Breast epithelium (tissue), 4 donors: ENCODE measurements at regions not wholly inside any gene's neighbourhood (a gene's known extent, or its start where the extent isn't known, plus 50 kb on each side); places are given as distances from the start of the nearest gene placed in this dataset.

Experiments
- DNase-seq, 2 donors: peaks; one replicate each; pipeline ENCODE4 v3.0.0-alpha.2; 2019; ENCODE audit warnings: low spot score in 2 of 2
- H3K27ac ChIP-seq, 2 donors: fragments of 200-600 bp; sonication (generic) in 1 of 2; one replicate each; pipeline ENCODE4 v1.5.1; 2016 to 2019; ENCODE audit warnings: mild to moderate bottlenecking in 1 of 2
- H3K27me3 ChIP-seq, 2 donors: fragments of 200-600 bp; sonication (generic) in 1 of 2; one replicate each; pipeline versions ENCODE4 v1.5.1 to v1.6.0; 2017 to 2019; ENCODE audit warnings: control low read depth in 1 of 2, mild to moderate bottlenecking in 1 of 2
- H3K36me3 ChIP-seq: fragments of 200-600 bp; one replicate; pipeline ENCODE4 v1.5.1; 2019
- H3K4me1 ChIP-seq, 2 donors: fragments of 200-600 bp; sonication (generic); one replicate each; pipeline ENCODE4 v1.5.1; 2016 to 2019; ENCODE audit warnings: control low read depth in 1 of 2
- H3K4me3 ChIP-seq, 3 donors: fragments of 200-600 bp; sonication (generic); 1 replicate in 2 of 3; 2 replicates in 1 of 3; pipeline ENCODE4 v1.5.1; 2016 to 2019; ENCODE audit warnings: mild to moderate bottlenecking in 3 of 3, moderate library complexity in 2 of 3
- H3K9me3 ChIP-seq, 2 donors: fragments of 200-600 bp; sonication (generic) in 1 of 2; one replicate each; pipeline ENCODE4 v1.5.1; 2016 to 2019; ENCODE audit warnings: control low read depth in 1 of 2
- CTCF ChIP-seq, 3 donors: fragments of 450-650 bp; IDR thresholded peaks; one replicate each; pipeline ENCODE4 v1.5.1; 2016 to 2017; ENCODE audit warnings: antibody characterized with exemption in 3 of 3, mild to moderate bottlenecking in 3 of 3, moderate library complexity in 3 of 3
- POLR2A ChIP-seq: fragments of 450-650 bp; IDR thresholded peaks from one replicate; pipeline ENCODE4 v1.6.1; 2016; ENCODE audit warnings: antibody characterized with exemption, mild to moderate bottlenecking, moderate library complexity
- POLR2AphosphoS5 ChIP-seq, 3 donors: sonication (generic); formaldehyde crosslinking; IDR thresholded peaks; one replicate each; pipeline ENCODE4 v1.6.1; 2017; ENCODE audit warnings: antibody characterized with exemption in 3 of 3
- intact Hi-C: fragments of 100-400 bp; cut with DNase I; formaldehyde crosslinking; loops from one replicate; pipeline ENCODE4 v1.15.1; 2023; ENCODE audit warnings: low total_unique reads

DNA sequence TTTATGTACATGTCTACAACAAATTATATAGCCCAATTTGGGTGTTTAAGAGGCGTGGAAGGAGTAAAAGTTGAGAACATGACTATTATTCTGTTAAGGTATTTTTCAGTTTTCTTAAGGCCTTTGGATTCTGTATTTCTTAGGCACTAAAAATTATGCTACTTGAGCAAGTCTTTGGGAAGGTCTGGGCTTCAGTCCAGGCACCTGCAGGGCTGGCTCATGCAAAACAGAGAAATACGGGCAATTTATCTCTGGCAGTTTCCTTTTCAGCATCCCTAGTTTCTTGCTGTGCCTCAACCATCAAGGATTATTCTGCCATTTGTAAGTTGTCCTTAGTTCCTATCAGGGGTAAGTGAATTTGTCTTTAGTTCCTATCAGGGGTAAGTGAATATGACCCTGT is 358.8 kb upstream of the B3GALT2 start:
- H3K27ac ChIP-seq = no peak overlapping the region
- H3K27me3 ChIP-seq = no peaks in the 10 kb centered on the region
- no peaks in the 10 kb centered on the region for H3K4me1 ChIP-seq
- no peaks in the 10 kb centered on the region for H3K9me3 ChIP-seq
- no peak for DNase-seq
- no peak overlapping the region for H3K4me3 ChIP-seq
- intact Hi-C loops = no loop called here
- TF ChIP-seq POLR2A (no peak), CTCF (IDR thresholded peaks at IDR 0.05) (no peak), POLR2AphosphoS5 (IDR thresholded peaks at IDR 0.05) (no peak)
- no peaks in the 10 kb centered on the region for H3K36me3 ChIP-seq

DNA sequence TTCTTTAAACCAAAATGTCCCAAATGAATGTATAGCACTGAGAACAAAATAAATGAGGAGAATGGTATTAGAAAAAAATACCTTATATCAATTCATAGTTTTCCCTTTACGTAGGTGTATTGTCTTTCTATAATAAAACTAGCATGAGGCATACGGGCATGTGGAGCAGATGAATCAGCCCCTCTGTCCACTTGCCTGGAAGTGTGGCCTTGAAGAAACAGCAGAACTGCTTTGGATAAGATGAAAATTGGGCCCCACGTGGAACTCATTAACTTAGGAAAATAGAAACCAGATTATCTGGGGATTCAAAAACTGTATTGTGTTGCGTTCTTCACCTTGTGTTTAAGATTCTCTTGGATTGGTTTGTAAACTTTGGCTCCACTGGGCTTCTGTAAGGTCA is 356.8 kb upstream of the B3GALT2 start:
- Histone ChIP-seq H3K4me3 (no peak overlapping the region), H3K4me1 (no peaks in the 10 kb centered on the region), H3K9me3 (no peaks in the 10 kb centered on the region), H3K27me3 (no peaks in the 10 kb centered on the region), H3K27ac (no peak overlapping the region), H3K36me3 (no peaks in the 10 kb centered on the region)
- TF ChIP-seq CTCF (IDR thresholded peaks at IDR 0.05) (no peak), POLR2A (no peak), POLR2AphosphoS5 (IDR thresholded peaks at IDR 0.05) (no peak)
- no peak for DNase-seq
- intact Hi-C loops = no loop called here

DNA sequence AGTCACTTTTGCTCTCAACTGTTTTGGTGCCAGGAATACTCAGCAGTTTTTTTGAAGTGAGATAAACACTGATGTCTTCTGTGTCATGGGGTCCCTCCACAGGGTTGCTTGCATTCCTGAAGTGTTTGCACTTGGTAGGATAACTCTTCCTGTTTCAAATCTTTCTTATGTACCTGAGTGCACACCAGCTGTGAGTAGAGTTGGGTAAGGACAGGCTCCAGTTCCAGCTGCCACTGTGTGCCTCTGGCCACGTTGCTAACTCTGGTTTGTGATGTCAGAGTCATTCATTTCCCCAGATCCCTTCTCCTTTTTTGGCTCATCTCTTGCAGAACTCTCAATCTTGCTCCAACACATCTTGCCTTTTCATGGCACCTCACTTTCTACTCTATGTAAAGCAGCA is 356.3 kb upstream of the B3GALT2 start:
- H3K36me3 ChIP-seq = no peaks in the 10 kb centered on the region
- H3K27ac ChIP-seq = no peak overlapping the region
- H3K4me3 ChIP-seq = no peak overlapping the region
- no peak for DNase-seq
- TF ChIP-seq CTCF (IDR thresholded peaks at IDR 0.05) (no peak), POLR2A (no peak), POLR2AphosphoS5 (IDR thresholded peaks at IDR 0.05) (no peak)
- no peaks in the 10 kb centered on the region for H3K4me1 ChIP-seq
- H3K27me3 ChIP-seq = no peaks in the 10 kb centered on the region
- intact Hi-C loops = no loop called here
- no peaks in the 10 kb centered on the region for H3K9me3 ChIP-seq

DNA sequence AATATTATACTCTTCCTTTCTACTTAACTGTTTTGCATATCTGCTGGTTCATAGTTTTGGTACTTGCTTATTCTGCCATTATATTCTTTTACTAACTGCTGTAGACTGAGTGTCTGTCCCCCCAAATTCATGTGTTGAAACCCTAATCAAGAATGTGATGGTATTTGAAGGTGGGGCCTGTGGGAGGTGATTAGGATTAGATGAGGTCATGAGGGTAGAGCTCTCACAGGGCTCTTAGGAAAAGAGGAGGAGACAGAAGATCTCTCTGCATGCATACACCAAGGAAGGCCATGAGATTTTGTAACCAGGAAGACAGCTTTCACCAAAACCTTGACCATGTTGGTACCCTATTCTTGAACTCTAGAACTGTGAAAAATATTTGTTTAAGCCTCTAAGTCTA is 354.1 kb upstream of the B3GALT2 start:
- H3K9me3 ChIP-seq = no peaks in the 10 kb centered on the region
- H3K27me3 ChIP-seq = no peaks in the 10 kb centered on the region
- TF ChIP-seq POLR2AphosphoS5 (IDR thresholded peaks at IDR 0.05) (no peak), CTCF (IDR thresholded peaks at IDR 0.05) (no peak), POLR2A (no peak)
- H3K36me3 ChIP-seq = no peaks in the 10 kb centered on the region
- intact Hi-C loops = no loop called here
- no peak for DNase-seq
- H3K27ac ChIP-seq = no peak overlapping the region
- H3K4me1 ChIP-seq = no peaks in the 10 kb centered on the region
- no peak overlapping the region for H3K4me3 ChIP-seq

GRCh38 chr1:193539731-193540459 is 353.5 kb upstream of the B3GALT2 start:
- intact Hi-C loops = no loop called here
- H3K4me3 ChIP-seq = no peak overlapping the region
- TF ChIP-seq CTCF (IDR thresholded peaks at IDR 0.05) = no peak
- TF ChIP-seq POLR2AphosphoS5 (IDR thresholded peaks at IDR 0.05) = no peak
- TF ChIP-seq POLR2A = no peak
- H3K27me3 ChIP-seq = no peaks in the 10 kb centered on the region
- H3K27ac ChIP-seq = no peak overlapping the region
- H3K9me3 ChIP-seq = no peaks in the 10 kb centered on the region
- H3K4me1 ChIP-seq = no peaks in the 10 kb centered on the region
- no peaks in the 10 kb centered on the region for H3K36me3 ChIP-seq
- no peak for DNase-seq
